HG03575 (cell line): ENCODE measurements at regions not wholly inside any gene's neighbourhood (a gene's known extent, or its start where the extent isn't known, plus 50 kb on each side); places are given as distances from the start of the nearest gene placed in this dataset.
A peak's percentile ranks its signal among the peaks of the same experiment; 100 is the strongest.

Experiments
- ATAC-seq: cut with Tn5 transposase; IDR thresholded peaks from one replicate; pipeline ENCODE4 v1.9.1; 2021; ENCODE audit not compliant: unreplicated experiment, insufficient number of reproducible peaks, low FRiP score; ENCODE audit errors: extremely low read depth

DNA sequence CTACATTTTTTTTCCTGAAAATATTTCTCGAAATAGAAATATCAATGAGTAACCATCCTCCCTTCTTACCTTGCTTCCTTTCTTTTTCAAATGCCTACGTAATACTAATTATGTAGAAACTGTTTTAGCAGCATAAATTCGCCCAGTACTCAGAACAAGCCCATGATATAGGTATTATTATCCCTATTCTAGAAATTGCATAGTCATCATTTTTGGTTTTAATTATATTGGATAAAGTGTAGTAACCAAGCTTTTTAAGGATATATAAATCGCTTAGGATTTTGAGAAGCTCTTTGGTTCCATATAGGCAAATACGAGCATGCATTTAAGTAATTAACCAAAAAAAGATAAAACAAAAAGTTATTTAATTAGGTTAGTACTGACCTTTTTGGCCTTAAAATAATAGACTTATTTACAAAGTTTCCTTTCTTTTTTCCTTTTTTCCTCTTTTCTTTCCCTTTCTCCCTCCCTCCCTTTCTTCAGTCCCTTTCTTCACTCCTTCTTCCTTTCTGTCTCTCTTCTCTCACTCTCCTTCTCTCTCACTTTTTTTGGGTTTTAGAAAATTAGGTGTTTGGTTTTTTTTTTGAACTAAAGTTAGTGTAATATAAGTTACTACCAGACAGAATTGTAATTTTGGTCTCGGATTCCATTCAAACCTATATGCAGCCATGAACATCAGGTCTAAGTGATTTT, 457.7 kb downstream of the RFPL4B start:
- ATAC-seq = no peak

GRCh38 chr6:112806163-112806865, 459.2 kb downstream of the RFPL4B start:
- ATAC-seq = no peak

- no peak for ATAC-seq
These were observed 474.3 kb downstream of the RFPL4B start for GRCh38 chr6:112821476-112821875.

DNA sequence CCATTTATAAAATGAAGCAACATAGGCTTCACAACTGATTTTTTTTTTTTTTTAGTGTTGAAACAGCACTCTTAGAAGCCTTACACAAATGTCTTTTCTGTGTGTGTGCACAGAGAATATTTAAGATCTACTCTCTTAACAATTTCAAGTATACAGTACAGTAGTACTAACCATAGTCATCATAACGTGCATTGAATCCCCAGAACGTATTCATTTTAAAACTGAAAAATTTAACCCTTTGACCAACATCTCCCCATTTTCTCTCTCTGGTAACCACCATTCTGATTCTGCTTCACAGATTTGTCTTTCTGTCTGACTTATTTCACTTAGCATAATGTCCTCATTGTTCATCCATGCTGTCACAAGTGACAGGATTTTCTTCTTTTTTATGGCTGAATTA, 475.6 kb downstream of the RFPL4B start:
- ATAC-seq = no peak

- ATAC-seq = peak; percentile 98
These were observed 480.7 kb downstream of the RFPL4B start for GRCh38 chr6:112827793-112828192.

DNA sequence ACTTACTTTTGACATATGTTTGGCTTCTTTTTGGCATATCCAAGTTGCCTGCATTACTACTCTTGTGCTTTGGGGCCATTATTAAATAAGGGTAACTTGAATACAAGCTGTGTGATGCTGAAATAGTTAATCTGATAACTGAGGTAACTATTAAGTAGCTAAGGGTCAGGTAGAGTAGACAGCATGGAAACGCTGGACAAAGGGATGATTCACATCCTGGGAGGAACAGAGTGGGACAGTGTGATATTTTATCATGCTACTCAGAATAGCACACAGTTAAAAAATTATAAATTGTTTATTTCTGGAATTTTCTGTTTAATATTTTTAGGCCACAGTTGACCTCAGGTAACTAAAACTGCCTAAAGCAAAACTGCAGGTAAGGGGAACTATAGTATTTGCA, 483.9 kb downstream of the RFPL4B start:
- no peak for ATAC-seq

DNA sequence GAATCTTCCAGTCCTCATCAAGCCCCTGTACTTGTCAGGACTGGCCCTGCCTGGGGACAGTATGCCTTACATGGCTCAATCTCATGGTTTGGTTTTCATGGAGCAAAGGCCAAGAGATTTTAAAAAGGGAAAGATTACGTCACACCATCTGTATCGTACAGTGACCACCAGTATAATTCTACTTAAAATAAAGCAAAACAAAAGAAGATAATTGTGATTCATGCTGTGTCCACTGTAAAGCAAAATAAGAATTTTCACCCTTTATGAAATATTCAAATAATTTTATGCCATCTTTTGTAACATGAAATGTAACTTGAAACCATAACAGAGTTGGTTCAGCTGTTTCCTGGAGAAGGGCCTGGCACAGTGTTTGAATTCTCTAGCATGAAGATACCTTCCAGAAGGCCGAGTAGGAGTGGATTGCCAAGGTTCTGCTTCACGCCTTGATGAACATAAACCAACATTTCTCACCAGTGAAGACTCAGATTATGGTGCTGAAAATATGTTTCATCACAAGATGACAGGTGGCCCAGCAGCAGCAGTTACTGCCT, 486.5 kb downstream of the RFPL4B start:
- no peak for ATAC-seq

DNA sequence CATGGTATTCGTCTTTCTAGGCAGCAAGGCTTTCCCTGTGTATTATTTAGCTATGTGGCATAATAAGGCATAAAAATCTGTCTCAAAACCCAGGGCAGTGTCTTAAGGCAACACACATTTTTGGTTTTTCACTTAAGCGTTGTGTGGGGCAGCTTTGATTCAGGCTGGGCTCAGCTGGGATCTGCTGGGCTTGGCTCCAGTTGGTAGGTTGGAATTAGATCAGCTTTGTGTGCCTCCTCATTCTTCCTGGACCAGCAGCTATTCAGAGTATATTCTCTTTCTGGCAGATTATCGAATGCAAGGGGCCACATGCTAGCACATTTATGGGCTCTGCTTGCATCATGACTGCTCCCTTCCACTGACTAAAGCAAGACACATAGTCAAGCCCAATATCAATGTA, 487.9 kb downstream of the RFPL4B start:
- ATAC-seq = no peak

- no peak for ATAC-seq
These were observed 492.4 kb downstream of the RFPL4B start for GRCh38 chr6:112839525-112839961.

- ATAC-seq = peak; percentile 69
These were observed 494.6 kb downstream of the RFPL4B start for GRCh38 chr6:112841553-112842329.

GRCh38 chr6:112842330-112842685, 495.2 kb downstream of the RFPL4B start:
- no peak for ATAC-seq

DNA sequence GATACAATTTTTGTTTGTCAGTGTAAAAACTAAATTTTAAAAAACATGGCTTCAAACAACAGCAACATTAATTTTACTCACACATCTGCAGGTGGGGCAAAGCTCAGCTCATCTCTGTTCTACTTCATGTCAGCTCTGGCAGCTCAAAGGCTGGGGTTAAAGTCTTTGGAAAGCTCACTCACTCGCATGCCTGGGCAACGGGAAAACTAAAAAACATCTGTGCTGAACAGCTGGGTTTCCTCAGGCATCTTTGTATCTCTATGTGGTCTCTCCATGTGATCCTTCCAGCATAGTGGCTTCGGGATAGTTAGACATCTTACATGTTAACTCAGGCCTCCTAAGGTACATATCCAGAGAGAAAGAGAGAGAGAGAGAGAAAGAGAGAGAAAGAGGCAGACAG, 499.6 kb downstream of the RFPL4B start:
- ATAC-seq = no peak

DNA sequence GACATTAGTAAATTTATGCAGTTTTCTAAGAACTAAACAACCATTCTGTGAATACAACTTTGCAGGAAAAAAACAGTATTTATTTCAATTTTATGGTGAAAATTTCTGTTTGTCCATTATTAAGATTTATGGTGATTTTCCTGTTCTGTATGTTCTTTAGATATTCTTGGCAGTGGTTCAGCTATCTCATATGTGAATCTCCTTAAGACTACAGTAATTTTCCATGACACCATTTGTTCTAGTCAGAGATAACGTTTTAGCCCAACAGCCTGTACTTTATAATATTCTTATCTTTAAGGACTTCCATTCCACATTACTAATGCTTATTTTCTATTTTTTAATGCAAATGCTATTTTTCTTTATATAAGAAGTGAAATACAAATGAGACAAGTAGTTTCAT, 504.0 kb downstream of the RFPL4B start:
- no peak for ATAC-seq

- ATAC-seq = no peak
These were observed 506.0 kb downstream of the RFPL4B start for GRCh38 chr6:112853162-112853561.

DNA sequence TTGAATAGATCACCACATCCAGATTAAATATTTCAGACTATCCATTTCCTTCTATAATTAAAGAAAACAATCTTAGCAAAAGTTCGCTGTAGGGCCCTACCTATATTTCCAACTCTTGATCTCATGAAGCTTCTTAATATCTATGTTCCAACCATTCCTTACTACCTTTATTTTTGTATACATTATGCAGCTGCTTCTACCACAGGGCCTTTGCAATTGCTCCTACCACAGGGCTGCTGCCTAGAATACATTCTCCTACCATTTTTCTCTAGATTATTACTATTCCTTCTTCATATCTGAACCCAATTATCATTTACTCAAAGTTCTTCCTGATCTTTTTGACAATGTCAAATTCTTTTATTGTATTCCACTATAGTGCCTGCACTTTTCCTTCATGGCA, 516.6 kb downstream of the RFPL4B start:
- ATAC-seq = no peak

GRCh38 chr6:112865131-112865530, 518.0 kb downstream of the RFPL4B start:
- ATAC-seq = no peak

DNA sequence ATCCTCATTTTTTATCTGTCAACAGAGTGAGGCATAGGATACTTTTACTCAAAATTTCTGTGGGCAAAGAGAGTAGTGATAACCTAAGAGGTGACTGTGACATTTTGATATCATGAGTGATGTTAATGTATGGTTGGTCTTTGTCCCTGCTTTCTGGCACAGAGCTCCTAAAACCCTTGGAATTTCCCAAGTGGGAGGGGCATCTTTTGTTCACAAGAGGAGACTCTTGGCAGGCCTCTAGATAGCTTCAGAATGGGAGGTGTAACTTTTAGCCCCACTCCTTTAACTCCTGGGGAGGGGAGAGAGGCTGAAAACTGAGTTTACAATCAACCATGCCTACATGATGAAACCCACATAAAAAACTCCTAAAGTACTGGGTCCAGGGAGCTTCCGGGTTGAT, 527.8 kb downstream of the RFPL4B start:
- no peak for ATAC-seq

DNA sequence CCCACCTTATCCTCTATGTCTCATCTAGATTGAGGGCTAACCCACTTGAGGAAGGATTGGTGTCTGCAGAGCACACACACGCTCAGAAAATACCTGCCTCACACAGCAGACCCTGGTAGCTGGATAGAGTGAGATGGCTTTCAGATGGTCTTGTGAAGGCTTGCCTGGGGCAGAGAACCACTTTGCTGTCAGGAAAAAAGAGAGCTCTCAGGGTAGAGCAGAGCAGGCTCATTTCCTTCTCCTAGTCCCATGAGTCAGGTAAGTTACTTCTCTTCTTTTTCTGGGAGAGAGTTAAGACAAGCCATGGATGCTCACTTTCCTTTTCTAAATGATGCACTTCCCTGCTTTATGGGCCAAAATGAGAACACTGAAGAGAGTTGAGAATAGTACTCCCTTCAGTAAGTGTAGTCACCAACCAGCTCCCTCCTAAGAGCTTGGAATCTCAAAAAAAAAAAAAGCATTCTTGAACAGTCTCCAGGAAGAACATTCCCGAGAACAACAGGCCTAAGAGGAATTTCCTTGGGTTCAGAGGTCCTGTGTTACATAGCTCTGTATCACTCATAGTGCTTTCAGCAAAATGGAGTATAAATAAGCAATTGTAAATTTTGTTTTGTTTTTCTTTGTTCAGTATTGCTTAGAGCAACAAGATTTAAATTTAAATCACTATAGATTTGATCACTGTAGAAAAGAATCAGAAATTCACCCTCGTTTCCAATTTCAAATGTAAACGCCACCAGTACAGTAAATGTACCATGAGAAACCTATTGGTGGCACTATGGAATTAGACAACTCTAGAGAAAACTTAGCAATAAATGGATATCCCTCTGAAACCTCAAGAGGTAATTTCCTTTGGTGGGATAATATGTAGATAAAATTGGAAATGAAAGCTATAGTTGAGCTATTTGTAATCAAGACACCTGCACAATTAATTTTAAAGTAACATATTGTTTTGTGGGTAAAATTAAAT, 530.3 kb downstream of the RFPL4B start:
- ATAC-seq = no peak

- no peak for ATAC-seq
These were observed 532.8 kb downstream of the RFPL4B start for GRCh38 chr6:112879920-112880413.
